Suprapubic skin (tissue), 4 donors: ENCODE measurements at regions not wholly inside any gene's neighbourhood (a gene's known extent, or its start where the extent isn't known, plus 50 kb on each side); places are given as distances from the start of the nearest gene placed in this dataset.

ENCODE experiments used
- CTCF ChIP-seq, 2 donors: fragments of 200-600 bp in 1 of 2; fragments of 450-650 bp in 1 of 2; sonication (generic) in 1 of 2; IDR thresholded peaks; one replicate each; pipeline ENCODE4 v1.5.1; 2016 to 2019; ENCODE audit warnings: antibody characterized with exemption in 2 of 2, mild to moderate bottlenecking in 1 of 2, moderate library complexity in 1 of 2
- EP300 ChIP-seq: sonication (generic); formaldehyde crosslinking; IDR thresholded peaks from one replicate; pipeline ENCODE4 v1.6.1; 2017; ENCODE audit warnings: antibody characterized with exemption
- POLR2A ChIP-seq, 2 donors: fragments of 450-650 bp; IDR thresholded peaks; one replicate each; pipeline ENCODE4 v1.6.1; 2017; ENCODE audit warnings: antibody characterized with exemption in 2 of 2, mild to moderate bottlenecking in 2 of 2, moderate library complexity in 2 of 2
- POLR2AphosphoS5 ChIP-seq, 3 donors: sonication (generic); formaldehyde crosslinking; IDR thresholded peaks; one replicate each; pipeline ENCODE4 v1.6.1; 2017; ENCODE audit warnings: antibody characterized with exemption in 3 of 3

GRCh38 chr4:43410636-43411035 lies 518.1 kb downstream of the GRXCR1 start:
- TF ChIP-seq CTCF (IDR thresholded peaks at IDR 0.05) = no peak
- no peak for TF ChIP-seq EP300
- TF ChIP-seq POLR2A (IDR thresholded peaks at IDR 0.05) = no peak
- TF ChIP-seq POLR2AphosphoS5 (IDR thresholded peaks at IDR 0.05) = no peak
